HEK293T (cell line): ENCODE measurements at regions not wholly inside any gene's neighbourhood (a gene's known extent, or its start where the extent isn't known, plus 50 kb on each side); places are given as distances from the start of the nearest gene placed in this dataset.

Source experiments
- NFRKB ChIP-seq: fragments of 450-650 bp; IDR thresholded peaks from 2 replicates; pipeline ENCODE4 v1.6.1; 2016; ENCODE audit warnings: mild to moderate bottlenecking, moderate library complexity
- SUZ12 ChIP-seq: fragments of 450-650 bp; IDR thresholded peaks from 2 replicates; pipeline ENCODE4 v1.6.1; 2016; ENCODE audit warnings: mild to moderate bottlenecking

DNA sequence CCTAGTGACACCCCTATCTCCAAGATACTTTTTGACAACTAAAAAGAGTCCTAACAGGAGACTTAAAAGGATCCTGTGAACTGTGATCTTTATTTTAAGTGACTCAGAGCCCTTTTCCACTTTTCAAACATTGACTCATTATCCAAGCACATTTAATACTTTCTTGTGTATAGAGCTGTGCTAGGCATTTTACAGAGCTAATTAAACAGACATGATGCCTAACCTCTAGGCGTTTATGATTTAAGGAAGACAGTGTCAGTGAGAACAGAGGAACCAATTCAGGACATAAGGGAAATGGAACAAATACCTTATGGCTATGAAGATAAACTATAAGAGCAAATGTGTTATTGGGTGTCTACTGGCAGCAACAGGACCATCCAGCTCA is 282.6 kb downstream of the TPBG start:
- TF ChIP-seq SUZ12 (no peak), NFRKB (no peak)
